GM19328 (cell line): ENCODE measurements at regions not wholly inside any gene's neighbourhood (a gene's known extent, or its start where the extent isn't known, plus 50 kb on each side); places are given as distances from the start of the nearest gene placed in this dataset.
"Not testable (repeated sequence)": the region's sequence is repeated elsewhere in the genome, so short reads cannot be mapped to it uniquely, and the experiment has no call there.

ENCODE experiments used
- ATAC-seq: cut with Tn5 transposase; IDR thresholded peaks from one replicate; pipeline ENCODE4 v1.9.1; 2021; ENCODE audit warnings: mild to moderate bottlenecking, moderate library complexity; ENCODE audit not compliant: unreplicated experiment

GRCh38 chr4:83932750-83933391 lies 397.0 kb downstream of the GPAT3 start:
- ATAC-seq: no peak

GRCh38 chr4:83931659-83932438 lies 395.9 kb downstream of the GPAT3 start:
- no peak for ATAC-seq

- no peak for ATAC-seq
These were observed 393.6 kb downstream of the GPAT3 start for GRCh38 chr4:83929550-83929949.

GRCh38 chr4:83926950-83927349 lies 391.0 kb downstream of the GPAT3 start:
- ATAC-seq: no peak

- no peak for ATAC-seq
These were observed 387.4 kb downstream of the GPAT3 start for GRCh38 chr4:83923341-83923740.

- ATAC-seq: no peak
These were observed 386.5 kb downstream of the GPAT3 start for GRCh38 chr4:83922402-83922801.

- ATAC-seq: no peak
These were observed 385.2 kb downstream of the GPAT3 start for GRCh38 chr4:83921124-83921523.

GRCh38 chr4:83920375-83920774 lies 384.5 kb downstream of the GPAT3 start:
- no peak for ATAC-seq

GRCh38 chr4:83917572-83917971 lies 381.7 kb downstream of the GPAT3 start:
- ATAC-seq: no peak

GRCh38 chr4:83910693-83911092 lies 374.8 kb downstream of the GPAT3 start:
- no peak for ATAC-seq

- ATAC-seq: no peak
These were observed 370.7 kb downstream of the GPAT3 start for GRCh38 chr4:83906561-83906960.

GRCh38 chr4:83905952-83906351 lies 370.0 kb downstream of the GPAT3 start:
- no peak for ATAC-seq

GRCh38 chr4:83903740-83904139 lies 367.8 kb downstream of the GPAT3 start:
- not testable (repeated sequence) for ATAC-seq

GRCh38 chr4:83894831-83895230 lies 358.9 kb downstream of the GPAT3 start:
- ATAC-seq: no peak

- ATAC-seq: no peak
These were observed 354.9 kb downstream of the GPAT3 start for GRCh38 chr4:83890816-83891215.

GRCh38 chr4:83890231-83890630 lies 354.3 kb downstream of the GPAT3 start:
- no peak for ATAC-seq

GRCh38 chr4:83889802-83890201 lies 353.9 kb downstream of the GPAT3 start:
- no peak for ATAC-seq

- no peak for ATAC-seq
These were observed 349.6 kb downstream of the GPAT3 start for GRCh38 chr4:83885256-83886182.

- no peak for ATAC-seq
These were observed 340.1 kb downstream of the GPAT3 start for GRCh38 chr4:83876047-83876446.

- no peak for ATAC-seq
These were observed 339.5 kb downstream of the GPAT3 start for GRCh38 chr4:83875437-83875836.

- no peak for ATAC-seq
These were observed 338.1 kb downstream of the GPAT3 start for GRCh38 chr4:83873996-83874395.
